K562 (cell line): ENCODE measurements at regions not wholly inside any gene's neighbourhood (a gene's known extent, or its start where the extent isn't known, plus 50 kb on each side); places are given as distances from the start of the nearest gene placed in this dataset.

ENCODE experiments used
- ATAC-seq: fragments of 200-7000 bp; cut with Tn5 transposase; 3 replicates; pipeline ENCODE4 v1.9.1; 2020; ENCODE audit warnings: moderate library complexity
- BruUV-seq: library from RNA; stranded (reverse); fragments of 400-500 nt; replicated peaks from 2 replicates; lab custom pipeline; 2021; lab: Mats Ljungman, UMichigan
- CTCF ChIA-PET: fragments of 300-600 bp; formaldehyde crosslinking; extraction: SDS; loops from one replicate; lab custom pipeline; 2021; ENCODE audit warnings: low intra/inter-chr PET ratio; lab: Yijun Ruan, JAX
- POLR2A ChIA-PET: fragments of 300-600, 350-650 bp; sonication (Branson Sonifier 250); formaldehyde crosslinking; extraction: SDS; loops from one replicate; lab custom pipeline; 2021; ENCODE audit warnings: antibody characterized with exemption, inconsistent platforms; lab: Yijun Ruan, JAX
- DNase-seq, 4 experiments: peaks; one replicate each; pipeline versions ENCODE4 v3.0.0 to v3.0.0-alpha.2; 2011 to 2018; ENCODE audit warnings: low spot score in 3 of 4, mixed read lengths in 3 of 4; ENCODE audit errors: extremely low read depth in 1 of 4
- FAIRE-seq: peaks from 2 replicates; lab custom pipeline; 2011; peaks lifted over from hg19 to GRCh38; lab: Jason Lieb, UNC
- H2AFZ ChIP-seq: 2 replicates; pipeline ENCODE4 v1.6.0; 2011; ENCODE audit warnings: low read depth, low read length, control low read depth, inconsistent platforms
- H3K27ac ChIP-seq: fragments of 200-600 bp; 3 replicates; pipeline ENCODE4 v1.8.0; 2011; ENCODE audit warnings: low read depth, mild to moderate bottlenecking, control low read depth, inconsistent platforms, low read length, moderate library complexity, mixed read lengths; ENCODE audit errors: extremely low read depth
- H3K27me3 ChIP-seq, 2 experiments: fragments of 300-600 bp in 1 of 2; 2 replicates in 1 of 2; 3 replicates in 1 of 2; pipeline versions ENCODE4 v1.6.0 to v1.8.0; 2011; ENCODE audit warnings: inconsistent platforms in 2 of 2, low read length in 2 of 2, mild to moderate bottlenecking in 1 of 2, mixed read lengths in 1 of 2, moderate library complexity in 1 of 2; ENCODE audit not compliant: control insufficient read depth in 2 of 2, insufficient read depth in 2 of 2
- H3K36me3 ChIP-seq: fragments of 300-600 bp; 3 replicates; pipeline ENCODE4 v1.8.0; 2011; ENCODE audit warnings: mild to moderate bottlenecking, low read length, inconsistent platforms; ENCODE audit not compliant: control insufficient read depth, insufficient read depth
- H3K4me1 ChIP-seq, 2 experiments: fragments of 200-600 bp in 1 of 2; replicated peaks in 1 of 2; 2 replicates in 1 of 2; 3 replicates in 1 of 2; pipeline versions ENCODE4 v1.5.1 to v1.8.0; 2011; ENCODE audit warnings: inconsistent platforms in 2 of 2, low read length in 2 of 2, mild to moderate bottlenecking in 1 of 2, mixed read lengths in 1 of 2, moderate library complexity in 1 of 2; ENCODE audit not compliant: control insufficient read depth in 2 of 2, insufficient read depth in 2 of 2
- H3K4me2 ChIP-seq: 2 replicates; pipeline ENCODE4 v1.6.1; 2011; ENCODE audit warnings: low read length, control low read depth, inconsistent platforms, mixed read lengths; ENCODE audit not compliant: insufficient read depth
- H3K4me3 ChIP-seq: fragments of 200-600 bp; sonication (generic), shearing (Covaris generic); 2 replicates; pipeline ENCODE4 v1.5.1; 2016; ENCODE audit warnings: control low read depth, inconsistent platforms
- H3K79me2 ChIP-seq: fragments of 200-600 bp; 3 replicates; pipeline ENCODE4 v1.8.0; 2011; ENCODE audit warnings: low read length, inconsistent platforms; ENCODE audit not compliant: control insufficient read depth, insufficient read depth
- H3K9ac ChIP-seq, 2 experiments: 2 replicates each; pipeline versions ENCODE4 v1.6.0 to v1.6.1; 2011; ENCODE audit warnings: low read depth in 2 of 2, low read length in 2 of 2, control low read depth in 1 of 2, inconsistent platforms in 1 of 2, mild to moderate bottlenecking in 1 of 2, mixed read lengths in 1 of 2; ENCODE audit not compliant: insufficient read depth in 1 of 2
- H3K9me1 ChIP-seq: one replicate; pipeline ENCODE4 v1.6.0; 2011; ENCODE audit warnings: inconsistent platforms, mild to moderate bottlenecking, low read length, moderate library complexity; ENCODE audit not compliant: control insufficient read depth, insufficient read depth
- H3K9me3 ChIP-seq: replicated peaks from 2 replicates; pipeline ENCODE4 v1.5.1; 2011; ENCODE audit warnings: low read depth, low read length, inconsistent platforms; ENCODE audit not compliant: control insufficient read depth, insufficient read depth
- H4K20me1 ChIP-seq: replicated peaks from 2 replicates; pipeline ENCODE4 v1.6.1; 2011; ENCODE audit warnings: low read length, inconsistent platforms, mixed read lengths; ENCODE audit not compliant: control insufficient read depth, insufficient read depth
- ASH1L ChIP-seq: fragments of 450-650 bp; IDR thresholded peaks from 2 replicates; pipeline ENCODE4 v1.6.1; 2018; ENCODE audit warnings: borderline replicate concordance, mild to moderate bottlenecking, low read depth; ENCODE audit not compliant: partially characterized antibody
- BRD9 ChIP-seq: fragments of 450-650 bp; IDR thresholded peaks from 2 replicates; pipeline ENCODE4 v1.6.1; 2018; ENCODE audit warnings: low read depth; ENCODE audit not compliant: partially characterized antibody
- KDM1A ChIP-seq, 2 experiments: fragments of 450-650 bp; IDR thresholded peaks; 2 replicates each; pipeline ENCODE4 v1.6.1; 2016; ENCODE audit warnings: mild to moderate bottlenecking in 2 of 2
- MTA1 ChIP-seq: fragments of 450-650 bp; IDR thresholded peaks from 2 replicates; pipeline ENCODE4 v1.6.1; 2017; ENCODE audit warnings: borderline replicate concordance
- MYNN ChIP-seq, 2 experiments: sonication (generic); formaldehyde crosslinking in 1 of 2; IDR thresholded peaks; 2 replicates each; pipeline versions ENCODE4 v1.5.0 to v1.6.1; 2016 to 2020; ENCODE audit warnings: antibody characterized with exemption in 1 of 2, missing genetic modification reagents in 1 of 2
- NEUROD1 ChIP-seq: fragments of 150-350 bp; IDR thresholded peaks from 2 replicates; pipeline ENCODE4 v1.6.1; 2014; ENCODE audit warnings: borderline replicate concordance, low read length, low read depth; ENCODE audit not compliant: partially characterized antibody
- PPARD ChIP-seq: fragments of 250-450 bp; sonication (Bioruptor Pico); IDR thresholded peaks from 2 replicates; pipeline ENCODE4 v1.8.0; 2022; ENCODE audit warnings: inconsistent platforms, mild to moderate bottlenecking, moderate library complexity
- TEAD2 ChIP-seq: fragments of 450-650 bp; IDR thresholded peaks from 2 replicates; pipeline ENCODE4 v1.6.1; 2016; ENCODE audit warnings: missing genetic modification characterization, control low read depth, missing compliant biosample characterization
- ZNF165 ChIP-seq: fragments of 250-450 bp; sonication (Bioruptor Pico); IDR thresholded peaks from 2 replicates; pipeline ENCODE4 v1.4.0; 2020; ENCODE audit warnings: borderline replicate concordance
- WGBS: fragments of 100-300 bp; shearing (Covaris generic); methylation state at CpG from one replicate; pipeline ENCODE4 v1.1.6; 2016; ENCODE audit warnings: low coverage, mixed read lengths; ENCODE audit not compliant: insufficient coverage; ENCODE audit errors: missing lambda C conversion rate; 5-methylcytosine and 5-hydroxymethylcytosine counted together
- in situ Hi-C: fragments of 300-500 bp; cut with MboI; formaldehyde crosslinking; loops from 4 replicates; pipeline ENCODE4 v1.15.0; 2018; ENCODE audit warnings: inconsistent platforms, mixed read lengths
- intact Hi-C: fragments of 100-400 bp; cut with micrococcal nuclease; formaldehyde crosslinking; loops from 2 replicates; pipeline ENCODE4 v1.14.2; 2022
- TF ChIP-seq, protein P1 (sequence below): sonication (generic); formaldehyde crosslinking; IDR thresholded peaks from 2 replicates; pipeline ENCODE4 v1.8.1; 2023; ENCODE audit warnings: mild to moderate bottlenecking, missing genetic modification reagents, moderate library complexity
- TF ChIP-seq, protein P2 (sequence below): conservative IDR thresholded peaks from 2 replicates; pipeline ENCODE4 v1.6.1; 2011; ENCODE audit warnings: low read depth, mild to moderate bottlenecking, low read length; ENCODE audit not compliant: control insufficient read depth

DNA sequence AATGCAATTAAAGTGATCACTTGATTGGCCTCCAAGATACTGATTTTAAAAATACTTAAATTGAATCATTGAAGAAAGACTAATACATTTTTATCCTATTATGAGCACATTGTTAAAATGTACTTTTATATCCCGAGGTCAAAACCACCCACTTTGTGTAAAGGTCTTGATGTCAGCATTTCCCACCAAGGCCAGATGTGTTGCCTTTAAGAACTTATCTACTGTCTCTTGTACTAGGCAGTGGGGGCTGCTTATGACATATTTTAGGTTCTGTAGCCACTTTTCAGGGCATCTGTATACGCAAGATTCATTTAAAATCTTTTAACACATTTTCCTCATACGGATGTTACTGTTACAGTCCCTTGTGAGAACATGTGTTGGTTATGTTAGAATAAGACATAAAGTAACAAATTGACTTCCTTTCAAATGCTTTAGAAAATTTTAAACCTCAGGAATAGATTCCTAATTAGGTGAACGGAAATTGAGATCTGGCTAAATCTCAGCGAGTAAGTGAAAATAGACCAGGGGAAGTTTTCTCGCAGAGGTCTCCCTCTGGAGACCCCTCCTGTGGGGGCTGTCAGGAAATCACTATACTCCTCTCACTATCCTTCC lies 456.2 kb downstream of the ADAMTS20 start:
- Histone ChIP-seq H3K4me2 (no peak overlapping the region), H4K20me1 (no peaks in the 10 kb centered on the region), H3K9ac (no peak overlapping the region), H3K9me3 (no peaks in the 10 kb centered on the region), H3K4me1 (no peaks in the 10 kb centered on the region), H3K36me3 (no peaks in the 10 kb centered on the region), H3K27ac (no peak overlapping the region), H3K79me2 (no peaks in the 10 kb centered on the region), H3K4me3 (no peak overlapping the region), H3K9me1 (no peaks in the 10 kb centered on the region), H3K27me3 (no peaks in the 10 kb centered on the region), H2AFZ (no peak overlapping the region)
- intact Hi-C loops (no loop called here), in situ Hi-C loops (no loop called here)
- ATAC-seq (no peak), DNase-seq (no peak), FAIRE-seq (no peak)
- CTCF ChIA-PET, result no interaction called here
- no TSS peak for BruUV-seq
- POLR2A ChIA-PET, result no interaction called here
- 9% methylated on average over 6 of the region's 6 CpGs for WGBS
- TF ChIP-seq, protein P1, sequence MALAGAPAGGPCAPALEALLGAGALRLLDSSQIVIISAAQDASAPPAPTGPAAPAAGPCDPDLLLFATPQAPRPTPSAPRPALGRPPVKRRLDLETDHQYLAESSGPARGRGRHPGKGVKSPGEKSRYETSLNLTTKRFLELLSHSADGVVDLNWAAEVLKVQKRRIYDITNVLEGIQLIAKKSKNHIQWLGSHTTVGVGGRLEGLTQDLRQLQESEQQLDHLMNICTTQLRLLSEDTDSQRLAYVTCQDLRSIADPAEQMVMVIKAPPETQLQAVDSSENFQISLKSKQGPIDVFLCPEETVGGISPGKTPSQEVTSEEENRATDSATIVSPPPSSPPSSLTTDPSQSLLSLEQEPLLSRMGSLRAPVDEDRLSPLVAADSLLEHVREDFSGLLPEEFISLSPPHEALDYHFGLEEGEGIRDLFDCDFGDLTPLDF, result no peak
- no peak for TF ChIP-seq MYNN (IDR thresholded peaks at IDR 0.05)
- TF ChIP-seq MYNN (CRISPR knock-in tag; IDR thresholded peaks at IDR 0.05), result no peak
- TF ChIP-seq NEUROD1, result no peak
- no peak for TF ChIP-seq TEAD2
- no peak for TF ChIP-seq KDM1A (IDR thresholded peaks at IDR 0.05)
- TF ChIP-seq, protein P2, sequence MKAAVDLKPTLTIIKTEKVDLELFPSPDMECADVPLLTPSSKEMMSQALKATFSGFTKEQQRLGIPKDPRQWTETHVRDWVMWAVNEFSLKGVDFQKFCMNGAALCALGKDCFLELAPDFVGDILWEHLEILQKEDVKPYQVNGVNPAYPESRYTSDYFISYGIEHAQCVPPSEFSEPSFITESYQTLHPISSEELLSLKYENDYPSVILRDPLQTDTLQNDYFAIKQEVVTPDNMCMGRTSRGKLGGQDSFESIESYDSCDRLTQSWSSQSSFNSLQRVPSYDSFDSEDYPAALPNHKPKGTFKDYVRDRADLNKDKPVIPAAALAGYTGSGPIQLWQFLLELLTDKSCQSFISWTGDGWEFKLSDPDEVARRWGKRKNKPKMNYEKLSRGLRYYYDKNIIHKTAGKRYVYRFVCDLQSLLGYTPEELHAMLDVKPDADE, result no peak
- no peak for TF ChIP-seq MTA1
- TF ChIP-seq ZNF165 (CRISPR knock-in tag), result no peak
- no peak for TF ChIP-seq ASH1L
- TF ChIP-seq PPARD (CRISPR knock-in tag), result no peak
- no peak for TF ChIP-seq BRD9
- TF ChIP-seq, all 486 proteins: peak for 0
